HuH-7.5 (cell line): ENCODE measurements at regions not wholly inside any gene's neighbourhood (a gene's known extent, or its start where the extent isn't known, plus 50 kb on each side); places are given as distances from the start of the nearest gene placed in this dataset.

Source experiments
- DNase-seq: peaks from one replicate; pipeline ENCODE4 v3.0.0; 2011; ENCODE audit warnings: low spot score

GRCh38 chr5:173741729-173742431 lies 125.4 kb upstream of the BOD1 start:
- DNase-seq, result no peak

GRCh38 chr5:173742432-173742816 lies 126.0 kb upstream of the BOD1 start:
- DNase-seq, result no peak

GRCh38 chr5:173743641-173744343 lies 127.3 kb upstream of the BOD1 start:
- no peak for DNase-seq

GRCh38 chr5:173744551-173744950 lies 128.1 kb upstream of the BOD1 start:
- DNase-seq, result no peak

GRCh38 chr5:173745123-173745522 lies 128.7 kb upstream of the BOD1 start:
- DNase-seq, result no peak

- no peak for DNase-seq
Observed at GRCh38 chr5:173745557-173745956, 129.1 kb upstream of the BOD1 start.

- no peak for DNase-seq
Observed at GRCh38 chr5:173746047-173746646, 129.7 kb upstream of the BOD1 start.

GRCh38 chr5:173747876-173748275 lies 131.4 kb upstream of the BOD1 start:
- DNase-seq, result no peak

GRCh38 chr5:173750538-173751265 lies 134.3 kb upstream of the BOD1 start:
- no peak for DNase-seq

GRCh38 chr5:173751266-173751600 lies 134.8 kb upstream of the BOD1 start:
- DNase-seq, result no peak

GRCh38 chr5:173752653-173753052 lies 135.5 kb upstream of the CPEB4 start:
- no peak for DNase-seq

- DNase-seq, result peak; percentile 82
Observed at GRCh38 chr5:173753307-173754168, 134.6 kb upstream of the CPEB4 start.

GRCh38 chr5:173755319-173755718 lies 132.8 kb upstream of the CPEB4 start:
- no peak for DNase-seq

- no peak for DNase-seq
Observed at GRCh38 chr5:173757403-173758209, 130.5 kb upstream of the CPEB4 start.

GRCh38 chr5:173758676-173759075 lies 129.5 kb upstream of the CPEB4 start:
- no peak for DNase-seq

GRCh38 chr5:173759691-173760090 lies 128.5 kb upstream of the CPEB4 start:
- DNase-seq, result no peak

- DNase-seq, result no peak
Observed at GRCh38 chr5:173760461-173761177, 127.5 kb upstream of the CPEB4 start.

GRCh38 chr5:173761178-173761513 lies 127.0 kb upstream of the CPEB4 start:
- no peak for DNase-seq

- no peak for DNase-seq
Observed at GRCh38 chr5:173762045-173762444, 126.1 kb upstream of the CPEB4 start.

- DNase-seq, result no peak
Observed at GRCh38 chr5:173762930-173763329, 125.2 kb upstream of the CPEB4 start.
